ENCODE measurements at regions not wholly inside any gene's neighbourhood (a gene's known extent, or its start where the extent isn't known, plus 50 kb on each side); places are given as distances from the start of the nearest gene placed in this dataset.
"Not testable (repeated sequence)": the region's sequence is repeated elsewhere in the genome, so short reads cannot be mapped to it uniquely, and the experiment has no call there.

DNA sequence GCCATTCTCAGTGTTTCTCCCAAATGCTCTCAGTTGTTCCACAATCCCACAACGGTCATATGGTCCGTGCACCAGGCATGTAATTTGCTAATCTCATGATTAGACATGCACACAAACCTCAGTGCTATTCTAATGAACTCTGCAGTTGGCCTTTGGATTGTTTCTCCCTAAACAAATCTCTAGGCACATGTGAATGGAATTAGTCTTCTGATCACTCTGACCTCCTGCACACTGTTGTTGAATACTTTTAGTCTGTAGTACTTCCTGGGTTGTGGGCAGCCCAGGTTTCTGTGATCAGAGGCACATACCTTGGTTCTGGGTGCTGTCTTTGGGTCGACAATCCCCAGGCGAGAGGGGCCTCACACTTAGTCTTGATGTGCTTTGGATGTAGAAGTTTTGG lies 498.7 kb upstream of the SPRED2 start:
- Histone ChIP-seq H3K4me1 (ENCODE audit: insufficient read depth, low read length) (no peaks in the 10 kb centered on the region), H3K9ac (ENCODE audit: low read depth, low read length) (no peak overlapping the region), H3K9me3 (ENCODE audit: insufficient read depth, low read depth, low read length) (peaks cover 5% of the 10 kb centered on the region), H3K4me3 (ENCODE audit: low read length) (no peak overlapping the region), H3K36me3 (ENCODE audit: insufficient read depth, low read length) (no peaks in the 10 kb centered on the region), H3K27me3 (ENCODE audit: insufficient read depth, low read length) (no peaks in the 10 kb centered on the region), H3K27ac (ENCODE audit: low read depth, low read length) (no peak overlapping the region)
- 94% methylated on average over 4 of the region's 4 CpGs for WGBS

DNA sequence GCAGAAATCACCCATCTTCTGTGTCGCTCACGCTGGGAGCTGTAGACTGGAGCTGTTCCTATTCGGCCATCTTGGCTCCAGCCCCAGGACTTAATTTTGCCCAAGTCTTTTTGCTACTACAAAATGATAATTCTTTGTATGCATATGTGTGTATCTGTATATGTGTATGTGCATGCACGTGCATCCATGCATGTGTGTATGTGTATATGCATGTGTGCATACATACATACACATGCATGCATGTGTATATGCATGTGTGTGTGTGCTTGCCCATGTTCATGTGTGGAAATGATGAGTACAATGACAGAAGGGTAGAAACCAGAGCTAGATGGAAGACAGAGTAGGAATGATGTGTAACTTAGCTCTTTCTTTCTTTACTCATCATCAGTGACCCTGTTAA lies 497.9 kb upstream of the SPRED2 start:
- Histone ChIP-seq H3K4me1 (ENCODE audit: insufficient read depth, low read length) (no peaks in the 10 kb centered on the region), H3K4me3 (ENCODE audit: low read length) (no peak overlapping the region), H3K9ac (ENCODE audit: low read depth, low read length) (no peak overlapping the region), H3K27ac (ENCODE audit: low read depth, low read length) (no peak overlapping the region), H3K27me3 (ENCODE audit: insufficient read depth, low read length) (no peaks in the 10 kb centered on the region), H3K9me3 (ENCODE audit: insufficient read depth, low read depth, low read length) (peaks cover 5% of the 10 kb centered on the region), H3K36me3 (ENCODE audit: insufficient read depth, low read length) (no peaks in the 10 kb centered on the region)
- WGBS: 94% methylated on average over 4 of the region's 4 CpGs

DNA sequence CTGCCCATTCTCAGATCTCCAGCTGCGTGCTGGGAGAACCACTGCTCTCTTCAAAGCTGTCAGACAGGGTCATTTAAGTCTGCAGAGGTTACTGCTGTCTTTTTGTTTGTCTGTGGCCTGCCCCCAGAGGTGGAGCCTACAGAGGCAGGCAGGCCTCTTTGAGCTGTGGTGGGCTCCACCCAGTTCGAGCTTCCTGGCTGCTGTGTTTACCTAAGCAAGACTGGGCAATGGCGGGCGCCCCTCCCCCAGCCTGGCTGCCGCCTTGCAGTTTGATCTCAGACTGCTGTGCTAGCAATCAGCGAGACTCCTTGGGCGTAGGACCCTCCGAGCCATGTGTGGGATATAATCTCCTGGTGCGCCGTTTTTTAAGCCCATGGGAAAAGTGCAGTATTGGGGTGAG lies 497.3 kb upstream of the SPRED2 start:
- not testable (repeated sequence) for H3K4me3 ChIP-seq (ENCODE audit: low read length); H3K4me1 ChIP-seq (ENCODE audit: insufficient read depth, low read length); H3K27me3 ChIP-seq (ENCODE audit: insufficient read depth, low read length); H3K27ac ChIP-seq (ENCODE audit: low read depth, low read length); H3K36me3 ChIP-seq (ENCODE audit: insufficient read depth, low read length); H3K9ac ChIP-seq (ENCODE audit: low read depth, low read length); H3K9me3 ChIP-seq (ENCODE audit: insufficient read depth, low read depth, low read length)
- 68% methylated on average over 10 of the region's 10 CpGs for WGBS

DNA sequence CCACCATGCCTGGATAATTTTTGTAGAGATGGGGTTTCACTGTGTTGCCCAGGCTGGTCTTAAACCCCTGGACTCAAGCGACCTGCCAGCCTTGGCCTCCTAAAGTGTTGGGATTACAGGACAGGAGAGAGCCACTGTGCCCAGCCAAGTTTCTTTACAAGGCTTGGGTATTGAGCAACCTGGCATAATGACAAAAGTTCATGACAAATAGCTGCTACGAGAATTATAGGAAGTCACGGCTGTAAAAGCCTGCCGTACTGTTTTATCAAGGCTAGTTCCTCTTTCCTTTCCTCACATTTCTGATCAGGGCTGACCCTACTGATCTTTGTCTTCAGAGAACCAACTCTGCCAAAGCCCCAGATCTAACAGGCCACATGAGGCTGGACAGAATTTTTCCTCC lies 490.4 kb upstream of the SPRED2 start:
- Histone ChIP-seq H3K27ac (ENCODE audit: low read depth, low read length) (no peak overlapping the region), H3K9me3 (ENCODE audit: insufficient read depth, low read depth, low read length) (no peaks in the 10 kb centered on the region), H3K9ac (ENCODE audit: low read depth, low read length) (no peak overlapping the region), H3K4me3 (ENCODE audit: low read length) (no peak overlapping the region), H3K27me3 (ENCODE audit: insufficient read depth, low read length) (no peaks in the 10 kb centered on the region), H3K36me3 (ENCODE audit: insufficient read depth, low read length) (no peaks in the 10 kb centered on the region), H3K4me1 (ENCODE audit: insufficient read depth, low read length) (no peaks in the 10 kb centered on the region)
- 96% methylated on average over 4 of the region's 4 CpGs for WGBS

DNA sequence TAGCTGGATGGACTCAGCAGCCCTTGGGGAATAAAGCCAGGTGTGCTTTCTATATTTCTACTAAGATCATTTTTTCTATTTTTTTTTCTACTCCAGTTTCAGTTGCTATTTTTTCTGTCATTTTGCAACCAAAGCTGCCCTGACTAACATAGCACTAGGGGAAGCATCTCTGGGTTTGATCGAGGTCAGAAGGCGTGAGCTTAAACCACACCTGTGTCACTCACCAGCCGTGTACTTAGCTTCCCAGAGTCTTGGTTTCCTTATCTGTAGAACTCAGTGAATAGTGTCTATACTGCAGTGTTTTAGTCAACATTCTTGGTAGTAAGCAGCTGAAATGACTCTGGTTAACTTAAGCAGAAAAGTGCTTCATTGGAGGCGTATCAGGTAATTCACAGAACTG lies 489.6 kb upstream of the SPRED2 start:
- 81% methylated on average over 4 of the region's 4 CpGs for WGBS
- H3K36me3 ChIP-seq (ENCODE audit: insufficient read depth, low read length): no peaks in the 10 kb centered on the region
- no peaks in the 10 kb centered on the region for H3K27me3 ChIP-seq (ENCODE audit: insufficient read depth, low read length)
- H3K4me3 ChIP-seq (ENCODE audit: low read length): no peak overlapping the region
- H3K9me3 ChIP-seq (ENCODE audit: insufficient read depth, low read depth, low read length): no peaks in the 10 kb centered on the region
- no peak overlapping the region for H3K9ac ChIP-seq (ENCODE audit: low read depth, low read length)
- H3K4me1 ChIP-seq (ENCODE audit: insufficient read depth, low read length): no peaks in the 10 kb centered on the region
- H3K27ac ChIP-seq (ENCODE audit: low read depth, low read length): no peak overlapping the region

DNA sequence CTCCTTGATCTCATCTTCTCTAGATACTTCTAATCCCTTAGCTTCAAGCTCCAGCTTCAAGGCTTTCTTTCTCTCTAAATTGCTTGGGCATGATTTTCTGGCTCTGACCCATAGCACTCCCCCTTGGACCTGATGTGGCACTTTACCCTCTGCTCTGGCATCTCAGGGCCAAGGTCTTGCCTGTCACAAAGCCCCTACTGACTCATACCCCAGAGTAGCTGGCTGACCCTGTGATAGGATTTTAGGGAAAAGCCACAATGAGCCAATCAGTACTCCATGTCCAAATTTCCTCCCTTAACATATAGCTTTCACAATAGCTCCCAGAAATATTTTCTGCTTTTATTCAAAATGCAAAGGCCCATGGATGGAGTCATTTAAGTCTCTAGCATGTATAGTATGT lies 488.7 kb upstream of the SPRED2 start:
- Histone ChIP-seq H3K4me1 (ENCODE audit: insufficient read depth, low read length) (no peaks in the 10 kb centered on the region), H3K4me3 (ENCODE audit: low read length) (no peak overlapping the region), H3K27me3 (ENCODE audit: insufficient read depth, low read length) (no peaks in the 10 kb centered on the region), H3K36me3 (ENCODE audit: insufficient read depth, low read length) (no peaks in the 10 kb centered on the region), H3K27ac (ENCODE audit: low read depth, low read length) (no peak overlapping the region), H3K9me3 (ENCODE audit: insufficient read depth, low read depth, low read length) (no peaks in the 10 kb centered on the region), H3K9ac (ENCODE audit: low read depth, low read length) (no peak overlapping the region)

DNA sequence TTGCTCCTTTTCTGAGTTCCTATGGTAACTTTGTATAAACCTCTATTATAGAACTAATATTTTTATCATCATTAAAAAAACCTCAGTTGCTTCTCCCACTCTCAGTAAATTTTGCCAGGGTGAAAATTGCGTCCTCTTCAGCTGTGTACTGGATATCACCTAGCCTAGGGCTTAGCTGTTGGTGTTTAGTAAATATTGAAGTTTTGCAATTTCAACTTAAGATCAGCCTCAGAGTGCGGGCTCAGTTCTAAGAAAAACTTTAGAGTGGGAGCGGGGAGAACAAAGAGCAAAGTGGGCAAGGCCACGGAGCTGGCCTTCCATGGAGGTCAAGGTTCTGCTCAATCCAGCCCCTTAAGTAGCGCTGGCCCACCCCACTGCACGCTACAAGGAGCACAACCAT lies 488.3 kb upstream of the SPRED2 start:
- Histone ChIP-seq H3K36me3 (ENCODE audit: insufficient read depth, low read length) (no peaks in the 10 kb centered on the region), H3K27me3 (ENCODE audit: insufficient read depth, low read length) (no peaks in the 10 kb centered on the region), H3K9ac (ENCODE audit: low read depth, low read length) (no peak overlapping the region), H3K4me3 (ENCODE audit: low read length) (no peak overlapping the region), H3K4me1 (ENCODE audit: insufficient read depth, low read length) (no peaks in the 10 kb centered on the region), H3K27ac (ENCODE audit: low read depth, low read length) (no peak overlapping the region), H3K9me3 (ENCODE audit: insufficient read depth, low read depth, low read length) (no peaks in the 10 kb centered on the region)
- WGBS: 92% methylated on average over 6 of the region's 6 CpGs

DNA sequence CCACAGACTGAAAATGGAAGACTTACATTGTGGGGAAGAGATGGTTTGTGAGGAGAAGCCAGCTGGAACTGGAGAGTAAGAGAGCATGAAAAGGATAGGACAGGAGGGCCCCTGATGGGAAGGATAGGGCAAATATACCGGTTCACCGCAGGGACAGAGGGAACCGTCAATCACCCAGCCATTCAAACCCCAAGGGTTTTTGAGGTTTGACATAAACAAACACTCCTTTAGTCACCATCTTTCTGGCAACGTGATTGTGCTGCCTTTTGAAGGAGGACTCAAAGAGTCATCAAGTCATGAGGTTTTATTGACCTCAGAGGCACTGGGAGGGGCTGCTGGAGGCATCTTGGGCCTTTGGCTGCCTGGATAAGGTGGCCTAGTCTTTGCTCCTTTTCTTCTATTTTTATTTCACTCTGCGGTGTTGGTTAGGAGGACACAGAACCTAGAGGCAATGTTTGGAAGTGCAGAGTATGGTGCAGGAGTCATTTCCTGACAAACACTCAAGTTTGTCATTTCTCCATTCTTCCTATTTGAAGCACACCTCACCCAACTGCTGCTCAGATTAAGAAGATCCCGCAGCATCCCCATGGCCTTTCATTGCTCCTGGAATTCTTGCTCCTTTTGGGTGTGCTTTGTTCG lies 487.3 kb upstream of the SPRED2 start:
- H3K4me3 ChIP-seq (ENCODE audit: low read length): no peak overlapping the region
- no peaks in the 10 kb centered on the region for H3K27me3 ChIP-seq (ENCODE audit: insufficient read depth, low read length)
- no peak overlapping the region for H3K27ac ChIP-seq (ENCODE audit: low read depth, low read length)
- no peak overlapping the region for H3K9ac ChIP-seq (ENCODE audit: low read depth, low read length)
- 75% methylated on average over 6 of the region's 7 CpGs for WGBS
- no peaks in the 10 kb centered on the region for H3K4me1 ChIP-seq (ENCODE audit: insufficient read depth, low read length)
- H3K9me3 ChIP-seq (ENCODE audit: insufficient read depth, low read depth, low read length): no peaks in the 10 kb centered on the region
- no peaks in the 10 kb centered on the region for H3K36me3 ChIP-seq (ENCODE audit: insufficient read depth, low read length)

DNA sequence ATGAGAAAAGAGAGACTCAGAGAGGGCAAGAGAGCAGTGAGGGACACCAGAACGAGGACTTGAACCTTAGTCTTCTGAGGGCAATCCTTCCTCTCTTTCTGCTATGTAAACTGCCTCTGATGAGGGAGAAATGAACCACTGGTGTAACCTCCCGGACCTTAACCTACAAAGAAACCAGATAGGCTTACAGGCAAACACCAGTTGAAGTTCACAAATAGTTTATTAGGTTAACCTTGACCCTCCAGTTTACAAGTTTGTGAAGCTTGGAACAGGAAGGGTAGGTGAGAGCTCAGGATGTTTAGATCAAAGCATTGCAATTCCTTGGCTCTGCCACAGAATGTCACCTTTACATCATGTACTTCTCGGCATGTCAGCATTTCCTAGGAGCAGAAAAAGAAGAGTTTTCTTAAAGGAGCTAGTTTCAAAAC lies 486.4 kb upstream of the SPRED2 start:
- WGBS: 84% methylated on average over 3 of the region's 3 CpGs
- no peaks in the 10 kb centered on the region for H3K27me3 ChIP-seq (ENCODE audit: insufficient read depth, low read length)
- no peak overlapping the region for H3K4me3 ChIP-seq (ENCODE audit: low read length)
- H3K4me1 ChIP-seq (ENCODE audit: insufficient read depth, low read length): no peaks in the 10 kb centered on the region
- H3K9me3 ChIP-seq (ENCODE audit: insufficient read depth, low read depth, low read length): no peaks in the 10 kb centered on the region
- H3K36me3 ChIP-seq (ENCODE audit: insufficient read depth, low read length): no peaks in the 10 kb centered on the region
- H3K27ac ChIP-seq (ENCODE audit: low read depth, low read length): no peak overlapping the region
- H3K9ac ChIP-seq (ENCODE audit: low read depth, low read length): no peak overlapping the region

DNA sequence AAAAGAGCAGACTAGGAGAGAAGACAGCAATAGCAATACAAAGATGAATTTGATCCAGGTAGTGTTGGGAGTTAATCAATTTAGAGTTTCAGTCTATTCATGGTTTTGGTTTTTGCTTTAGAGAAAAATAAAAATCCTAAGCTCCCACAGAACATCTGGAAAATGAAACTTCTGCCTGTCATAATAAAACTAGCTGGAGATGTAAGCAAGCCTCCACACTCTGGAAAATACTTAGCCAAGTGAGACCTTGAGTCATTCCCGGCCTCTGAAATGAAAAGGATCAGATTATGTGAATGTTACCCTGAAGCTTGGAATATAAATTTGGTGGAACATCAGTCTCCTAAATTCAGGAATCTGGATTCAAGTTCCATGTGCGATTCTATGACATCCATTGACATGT lies 485.6 kb upstream of the SPRED2 start:
- 97% methylated on average over 2 of the region's 2 CpGs for WGBS
- Histone ChIP-seq H3K36me3 (ENCODE audit: insufficient read depth, low read length) (no peaks in the 10 kb centered on the region), H3K27me3 (ENCODE audit: insufficient read depth, low read length) (no peaks in the 10 kb centered on the region), H3K9ac (ENCODE audit: low read depth, low read length) (no peak overlapping the region), H3K4me1 (ENCODE audit: insufficient read depth, low read length) (no peaks in the 10 kb centered on the region), H3K27ac (ENCODE audit: low read depth, low read length) (no peak overlapping the region), H3K4me3 (ENCODE audit: low read length) (no peak overlapping the region), H3K9me3 (ENCODE audit: insufficient read depth, low read depth, low read length) (no peaks in the 10 kb centered on the region)

DNA sequence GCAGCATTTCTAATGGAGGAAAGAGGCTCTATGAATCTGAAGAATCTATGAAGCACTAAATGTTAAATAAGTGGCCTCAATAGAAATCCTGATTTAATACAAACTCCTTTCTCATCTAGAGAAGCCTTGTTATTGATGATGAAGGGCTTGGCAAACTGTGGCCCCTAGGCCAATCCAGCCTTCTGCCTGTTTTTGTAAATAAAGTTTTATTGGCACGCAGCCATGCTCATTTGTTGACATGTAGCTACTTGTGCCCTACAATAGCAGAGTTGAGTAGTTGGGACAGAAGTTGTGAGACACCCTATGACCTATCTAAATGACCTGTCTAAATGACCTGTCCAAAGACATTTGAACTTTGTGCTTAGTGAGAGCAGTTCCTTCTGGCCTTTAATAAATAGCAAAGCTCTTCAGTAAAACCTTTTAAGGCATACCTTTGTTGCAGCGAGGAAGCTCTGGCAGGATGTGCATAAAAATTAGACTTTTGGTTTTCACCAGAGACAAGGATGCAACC lies 484.4 kb upstream of the SPRED2 start:
- H3K27me3 ChIP-seq (ENCODE audit: insufficient read depth, low read length): no peaks in the 10 kb centered on the region
- no peaks in the 10 kb centered on the region for H3K4me1 ChIP-seq (ENCODE audit: insufficient read depth, low read length)
- no peak overlapping the region for H3K9ac ChIP-seq (ENCODE audit: low read depth, low read length)
- 95% methylated on average over 2 of the region's 2 CpGs for WGBS
- no peak overlapping the region for H3K4me3 ChIP-seq (ENCODE audit: low read length)
- H3K36me3 ChIP-seq (ENCODE audit: insufficient read depth, low read length): no peaks in the 10 kb centered on the region
- no peak overlapping the region for H3K27ac ChIP-seq (ENCODE audit: low read depth, low read length)
- no peaks in the 10 kb centered on the region for H3K9me3 ChIP-seq (ENCODE audit: insufficient read depth, low read depth, low read length)

DNA sequence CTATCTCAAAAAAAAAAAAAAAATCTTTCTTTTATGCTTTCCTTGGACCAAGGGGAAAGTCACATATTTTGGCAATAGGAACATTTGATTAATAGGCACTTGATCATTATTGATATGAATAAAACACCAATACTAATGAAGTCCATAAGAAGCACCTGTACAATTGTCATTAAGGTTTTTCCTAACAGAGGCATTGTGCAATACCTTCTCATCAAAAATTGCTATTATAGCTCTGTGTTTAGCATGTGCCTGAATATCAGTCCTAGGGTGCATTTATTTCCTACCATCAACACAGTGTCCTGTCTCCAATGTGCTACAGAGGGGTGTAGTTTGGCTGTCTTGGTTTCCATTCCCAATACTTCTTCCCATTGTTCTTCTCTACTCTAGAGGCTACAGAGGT lies 483.8 kb upstream of the SPRED2 start:
- Histone ChIP-seq H3K27ac (ENCODE audit: low read depth, low read length) (no peak overlapping the region), H3K9me3 (ENCODE audit: insufficient read depth, low read depth, low read length) (no peaks in the 10 kb centered on the region), H3K27me3 (ENCODE audit: insufficient read depth, low read length) (no peaks in the 10 kb centered on the region)

More for the DNA sequence above, 483.8 kb upstream of the SPRED2 start:
- Histone ChIP-seq H3K36me3 (ENCODE audit: insufficient read depth, low read length) (no peaks in the 10 kb centered on the region), H3K4me3 (ENCODE audit: low read length) (no peak overlapping the region), H3K9ac (ENCODE audit: low read depth, low read length) (no peak overlapping the region), H3K4me1 (ENCODE audit: insufficient read depth, low read length) (no peaks in the 10 kb centered on the region)

Data from HUES64 (cell line).